IPS-18a (cell line): ENCODE measurements at regions not wholly inside any gene's neighbourhood (a gene's known extent, or its start where the extent isn't known, plus 50 kb on each side); places are given as distances from the start of the nearest gene placed in this dataset.

ENCODE experiments used
- H3K27ac ChIP-seq: one replicate; pipeline ENCODE4 v1.5.1; 2013; ENCODE audit warnings: low read length
- H3K27me3 ChIP-seq: one replicate; pipeline ENCODE4 v1.6.1; 2013; ENCODE audit warnings: mild to moderate bottlenecking, low read length; ENCODE audit not compliant: control insufficient read depth, insufficient read depth
- H3K36me3 ChIP-seq: one replicate; pipeline ENCODE4 v1.6.1; 2013; ENCODE audit warnings: low read depth, low read length; ENCODE audit not compliant: control insufficient read depth
- H3K4me1 ChIP-seq: one replicate; pipeline ENCODE4 v1.6.1; 2013; ENCODE audit warnings: low read depth, low read length; ENCODE audit not compliant: control insufficient read depth
- H3K4me3 ChIP-seq: one replicate; pipeline ENCODE4 v1.5.1; 2013; ENCODE audit warnings: low read length
- H3K9ac ChIP-seq: one replicate; pipeline ENCODE4 v1.6.1; 2013; ENCODE audit warnings: mild to moderate bottlenecking, low read length, moderate library complexity
- H3K9me3 ChIP-seq: one replicate; pipeline ENCODE4 v1.6.1; 2013; ENCODE audit warnings: low read depth, low read length; ENCODE audit not compliant: control insufficient read depth

- peaks cover 36% of the 10 kb centered on the region for H3K4me1 ChIP-seq
- no peak overlapping the region for H3K4me3 ChIP-seq
- peaks cover 14% of the 10 kb centered on the region for H3K27me3 ChIP-seq
- no peaks in the 10 kb centered on the region for H3K36me3 ChIP-seq
- H3K9ac ChIP-seq: no peak overlapping the region
- no peaks in the 10 kb centered on the region for H3K9me3 ChIP-seq
- H3K27ac ChIP-seq: no peak overlapping the region
Measured at GRCh38 chr14:87187786-87188185, 805.2 kb downstream of the GALC start.

- Histone ChIP-seq H3K27ac (no peak overlapping the region), H3K4me1 (peaks cover 36% of the 10 kb centered on the region), H3K36me3 (no peaks in the 10 kb centered on the region), H3K9ac (peak overlapping the region; percentile 47), H3K4me3 (peak overlapping the region; percentile 39), H3K9me3 (no peaks in the 10 kb centered on the region), H3K27me3 (peaks cover 14% of the 10 kb centered on the region)
Measured at GRCh38 chr14:87186737-87187136, 806.2 kb downstream of the GALC start.

GRCh38 chr14:87185961-87186560 is 806.9 kb downstream of the GALC start:
- Histone ChIP-seq H3K4me3 (peak overlapping the region; percentile 39), H3K9ac (peak overlapping the region; percentile 47), H3K9me3 (no peaks in the 10 kb centered on the region), H3K36me3 (no peaks in the 10 kb centered on the region), H3K27ac (no peak overlapping the region), H3K4me1 (peaks cover 36% of the 10 kb centered on the region), H3K27me3 (peaks cover 14% of the 10 kb centered on the region)

GRCh38 chr14:87184180-87184579 is 808.8 kb downstream of the GALC start:
- H3K9me3 ChIP-seq: no peaks in the 10 kb centered on the region
- peaks cover 36% of the 10 kb centered on the region for H3K4me1 ChIP-seq
- H3K27ac ChIP-seq: no peak overlapping the region
- H3K36me3 ChIP-seq: no peaks in the 10 kb centered on the region
- H3K27me3 ChIP-seq: peaks cover 14% of the 10 kb centered on the region
- no peak overlapping the region for H3K9ac ChIP-seq
- no peak overlapping the region for H3K4me3 ChIP-seq

- Histone ChIP-seq H3K4me1 (peaks cover 18% of the 10 kb centered on the region), H3K36me3 (no peaks in the 10 kb centered on the region), H3K9ac (no peak overlapping the region), H3K27me3 (peaks cover 13% of the 10 kb centered on the region), H3K9me3 (no peaks in the 10 kb centered on the region), H3K4me3 (no peak overlapping the region), H3K27ac (no peak overlapping the region)
Measured at GRCh38 chr14:87181288-87181687, 811.7 kb downstream of the GALC start.

GRCh38 chr14:87179936-87180335 is 813.0 kb downstream of the GALC start:
- H3K36me3 ChIP-seq: no peaks in the 10 kb centered on the region
- H3K27ac ChIP-seq: no peak overlapping the region
- H3K27me3 ChIP-seq: peaks cover under 1% of the 10 kb centered on the region

GRCh38 chr14:87178277-87178676 is 814.7 kb downstream of the GALC start:
- no peaks in the 10 kb centered on the region for H3K36me3 ChIP-seq
- no peak overlapping the region for H3K4me3 ChIP-seq
- H3K4me1 ChIP-seq: no peaks in the 10 kb centered on the region
- H3K9ac ChIP-seq: no peak overlapping the region
- no peaks in the 10 kb centered on the region for H3K27me3 ChIP-seq
- no peak overlapping the region for H3K27ac ChIP-seq
- no peaks in the 10 kb centered on the region for H3K9me3 ChIP-seq

More at GRCh38 chr14:87179936-87180335, 813.0 kb downstream of the GALC start:
- Histone ChIP-seq H3K9me3 (no peaks in the 10 kb centered on the region), H3K4me3 (no peak overlapping the region), H3K4me1 (peaks cover 4% of the 10 kb centered on the region), H3K9ac (no peak overlapping the region)

GRCh38 chr14:87175175-87175574 is 817.8 kb downstream of the GALC start:
- no peak overlapping the region for H3K4me3 ChIP-seq
- H3K9ac ChIP-seq: no peak overlapping the region
- H3K27ac ChIP-seq: no peak overlapping the region
- H3K36me3 ChIP-seq: no peaks in the 10 kb centered on the region
- H3K4me1 ChIP-seq: peaks cover 7% of the 10 kb centered on the region
- H3K9me3 ChIP-seq: no peaks in the 10 kb centered on the region
- H3K27me3 ChIP-seq: no peaks in the 10 kb centered on the region

- Histone ChIP-seq H3K36me3 (no peaks in the 10 kb centered on the region), H3K4me3 (no peak overlapping the region), H3K4me1 (peaks cover 15% of the 10 kb centered on the region), H3K9ac (no peak overlapping the region), H3K9me3 (no peaks in the 10 kb centered on the region), H3K27me3 (no peaks in the 10 kb centered on the region), H3K27ac (no peak overlapping the region)
Measured at GRCh38 chr14:87171141-87171540, 821.8 kb downstream of the GALC start.

- Histone ChIP-seq H3K4me1 (peaks cover 15% of the 10 kb centered on the region), H3K36me3 (no peaks in the 10 kb centered on the region), H3K9ac (no peak overlapping the region), H3K27ac (no peak overlapping the region), H3K27me3 (no peaks in the 10 kb centered on the region), H3K9me3 (no peaks in the 10 kb centered on the region), H3K4me3 (no peak overlapping the region)
Measured at GRCh38 chr14:87170179-87170578, 822.8 kb downstream of the GALC start.

GRCh38 chr14:87169362-87169761 is 823.6 kb downstream of the GALC start:
- Histone ChIP-seq H3K27me3 (no peaks in the 10 kb centered on the region), H3K36me3 (no peaks in the 10 kb centered on the region), H3K4me3 (no peak overlapping the region), H3K4me1 (peaks cover 15% of the 10 kb centered on the region), H3K9ac (no peak overlapping the region), H3K27ac (no peak overlapping the region), H3K9me3 (no peaks in the 10 kb centered on the region)

- Histone ChIP-seq H3K36me3 (no peaks in the 10 kb centered on the region), H3K4me1 (peaks cover 7% of the 10 kb centered on the region), H3K9me3 (no peaks in the 10 kb centered on the region), H3K27ac (no peak overlapping the region), H3K4me3 (no peak overlapping the region), H3K27me3 (no peaks in the 10 kb centered on the region), H3K9ac (no peak overlapping the region)
Measured at GRCh38 chr14:87161502-87161901, 831.5 kb downstream of the GALC start.
